ENCODE measurements at regions not wholly inside any gene's neighbourhood (a gene's known extent, or its start where the extent isn't known, plus 50 kb on each side); places are given as distances from the start of the nearest gene placed in this dataset.

- DNase-seq: no peak
Measured at GRCh38 chr17:74151551-74152315, 51.7 kb upstream of the RPL38 start.

GRCh38 chr17:74152591-74153455, 50.7 kb upstream of the RPL38 start:
- no peak for DNase-seq

- no peak for DNase-seq
Measured at GRCh38 chr17:74153456-74153810, 50.0 kb upstream of the RPL38 start.
